Motor neuron (in vitro differentiated cells): ENCODE measurements at regions not wholly inside any gene's neighbourhood (a gene's known extent, or its start where the extent isn't known, plus 50 kb on each side); places are given as distances from the start of the nearest gene placed in this dataset.
A peak's percentile ranks its signal among the peaks of the same experiment; 100 is the strongest.

Source experiments
- ATAC-seq, 8 experiments: fragments of 200-7000 bp; cut with Tn5 transposase; replicated peaks in 6 of 8; 2 replicates each; pipeline ENCODE4 v1.8.0; 2021; ENCODE audit warnings: mild to moderate bottlenecking in 8 of 8, moderate library complexity in 8 of 8
- H3K27ac ChIP-seq, 2 donors: fragments of 250-450 bp; sonication (Bioruptor Pico); 2 replicates each; pipeline ENCODE4 v1.9.0; 2021; ENCODE audit warnings: antibody characterized with exemption in 2 of 2, mild to moderate bottlenecking in 2 of 2, moderate library complexity in 1 of 2
- H3K4me1 ChIP-seq, 2 donors: fragments of 250-450 bp; sonication (Bioruptor Pico); replicated peaks in 1 of 2; 2 replicates each; pipeline ENCODE4 v1.6.1; 2021; ENCODE audit warnings: antibody characterized with exemption in 2 of 2, mild to moderate bottlenecking in 2 of 2, moderate library complexity in 1 of 2
- H3K4me3 ChIP-seq, 5 donors: fragments of 250-450 bp; sonication (Bioruptor Pico); 2 replicates each; pipeline ENCODE4 v1.9.0; 2021; ENCODE audit warnings: antibody characterized with exemption in 5 of 5, mild to moderate bottlenecking in 5 of 5, moderate library complexity in 4 of 5
- WGBS, 10 experiments: fragments of 450-650 bp; shearing (Covaris generic); methylation state at CpG; one replicate each; pipeline ENCODE4 v1.0.0; 2022; 5-methylcytosine and 5-hydroxymethylcytosine counted together
- in situ Hi-C, 9 experiments: fragments of 400-800 bp; cut with MboI; loops; one replicate each; pipeline ENCODE4 v1.15.0; 2021; ENCODE audit warnings: low sequenced_read_pairs in 9 of 9, low pct_unique_long_range_greater_than_20kb in 2 of 9; ENCODE audit not compliant: unreplicated experiment in 9 of 9

- Histone ChIP-seq H3K27ac (no peak overlapping the region), H3K4me1 (peaks cover 0 to 5% of the 10 kb centered on the region in 2 donors), H3K4me3 (no peak overlapping the region)
- 80 to 100% (median 100%) methylated on average over 1 of the region's 1 CpG; no CpG with 5 or more reads in 5 of the 10 experiments for WGBS, 10 experiments
- in situ Hi-C loops: no loop called here
- ATAC-seq: no peak
Observed at GRCh38 chr2:96438589-96438988, 66.6 kb downstream of the NEURL3 start.

GRCh38 chr2:96437512-96437911 lies 67.6 kb downstream of the NEURL3 start:
- no peak for ATAC-seq
- in situ Hi-C loops: no loop called here
- WGBS, 10 experiments: 0 to 100% (median 63%) methylated on average over 1 to 2 of the region's 2 CpGs; no CpG with 5 or more reads in 2 of the 10 experiments
- Histone ChIP-seq H3K4me1 (peaks cover 0 to 5% of the 10 kb centered on the region in 2 donors), H3K4me3 (no peak overlapping the region), H3K27ac (no peak overlapping the region)

- in situ Hi-C loops: no loop called here
- peak in 1 of 8 experiments; percentile 12 for ATAC-seq
- WGBS, 10 experiments: 0 to 80% (median 17%) methylated on average over 1 to 2 of the region's 2 CpGs; no CpG with 5 or more reads in 2 of the 10 experiments
Observed at GRCh38 chr2:96436961-96437360, 68.2 kb downstream of the NEURL3 start.

GRCh38 chr2:96436416-96436815 lies 68.7 kb downstream of the NEURL3 start:
- no peak overlapping the region for H3K27ac ChIP-seq
- in situ Hi-C loops: no loop called here
- WGBS, 10 experiments: 0 to 33% (median 19%) methylated on average over 1 to 2 of the region's 2 CpGs; no CpG with 5 or more reads in 4 of the 10 experiments
- H3K4me3 ChIP-seq: no peak overlapping the region
- H3K4me1 ChIP-seq: peaks cover 0 to 5% of the 10 kb centered on the region in 2 donors
- no peak for ATAC-seq

More at GRCh38 chr2:96436961-96437360, 68.2 kb downstream of the NEURL3 start:
- Histone ChIP-seq H3K4me1 (peaks cover 0 to 5% of the 10 kb centered on the region in 2 donors), H3K27ac (no peak overlapping the region), H3K4me3 (no peak overlapping the region)

- WGBS, 10 experiments: 78 to 97% (median 83%) methylated on average over 2 to 5 of the region's 6 CpGs; no CpG with 5 or more reads in 7 of the 10 experiments
- Histone ChIP-seq H3K27ac (no peak overlapping the region), H3K4me3 (no peak overlapping the region), H3K4me1 (no peaks in the 10 kb centered on the region)
- ATAC-seq: no peak
- in situ Hi-C loops: no loop called here
Observed at GRCh38 chr2:96431319-96431718, 73.8 kb downstream of the NEURL3 start.

GRCh38 chr2:96430394-96430988 lies 74.7 kb downstream of the NEURL3 start:
- Histone ChIP-seq H3K4me1 (no peaks in the 10 kb centered on the region), H3K27ac (no peak overlapping the region), H3K4me3 (no peak overlapping the region)
- no peak for ATAC-seq
- in situ Hi-C loops: no loop called here
- 83 to 100% (median 94%) methylated on average over 2 to 3 of the region's 4 CpGs; no CpG with 5 or more reads in 6 of the 10 experiments for WGBS, 10 experiments

- ATAC-seq: peak in 4 of 8 experiments; percentile 64 to 90 (median 78)
- H3K27ac ChIP-seq: no peak overlapping the region
- no peaks in the 10 kb centered on the region for H3K4me1 ChIP-seq
- in situ Hi-C loops: no loop called here
- WGBS, 10 experiments: 0 to 80% (median 60%) methylated on average over 1 of the region's 1 CpG; no CpG with 5 or more reads in 5 of the 10 experiments
- H3K4me3 ChIP-seq: no peak overlapping the region
Observed at GRCh38 chr2:96427917-96428316, 77.2 kb downstream of the NEURL3 start.

GRCh38 chr2:96427169-96427568 lies 78.0 kb downstream of the NEURL3 start:
- Histone ChIP-seq H3K4me3 (no peak overlapping the region), H3K27ac (no peak overlapping the region), H3K4me1 (no peaks in the 10 kb centered on the region)
- 60 to 100% (median 80%) methylated on average over 1 to 4 of the region's 4 CpGs; no CpG with 5 or more reads in 3 of the 10 experiments for WGBS, 10 experiments
- ATAC-seq: no peak
- in situ Hi-C loops: no loop called here

- Histone ChIP-seq H3K27ac (no peak overlapping the region), H3K4me1 (no peaks in the 10 kb centered on the region), H3K4me3 (no peak overlapping the region)
- 0 to 100% (median 20%) methylated on average over 1 of the region's 2 CpGs; no CpG with 5 or more reads in 5 of the 10 experiments for WGBS, 10 experiments
- ATAC-seq: peak in 1 of 8 experiments; percentile 38
- in situ Hi-C loops: loop anchor here in 2 of 9 experiments (25.0 kb wide), 2 partner anchors 88 to 112 kb away; partner anchors contain the start of genes NEURL3 (in 1 of the 2) and SNRNP200 (in 1 of the 2)
Observed at GRCh38 chr2:96423828-96424227, 81.3 kb downstream of the NEURL3 start.
